IMR-90 (cell line): ENCODE measurements at regions not wholly inside any gene's neighbourhood (a gene's known extent, or its start where the extent isn't known, plus 50 kb on each side); places are given as distances from the start of the nearest gene placed in this dataset.

Experiments
- CEBPB ChIP-seq: IDR thresholded peaks from 2 replicates; pipeline ENCODE4 v1.6.1; 2012; ENCODE audit warnings: low read depth, low read length, improper control_type of control experiment
- MAZ ChIP-seq: IDR thresholded peaks from 2 replicates; pipeline ENCODE4 v1.6.1; 2012; ENCODE audit warnings: low read depth, mild to moderate bottlenecking, low read length, improper control_type of control experiment, moderate library complexity, borderline replicate concordance
- MXI1 ChIP-seq: IDR thresholded peaks from 2 replicates; pipeline ENCODE4 v1.6.1; 2012; ENCODE audit warnings: low read depth, mild to moderate bottlenecking, low read length, moderate library complexity, borderline replicate concordance
- NFE2L2 ChIP-seq: fragments of 150-350 bp; IDR thresholded peaks from 2 replicates; pipeline ENCODE4 v1.6.1; 2016; ENCODE audit warnings: low read depth, mild to moderate bottlenecking, low read length
- POLR2A ChIP-seq: IDR thresholded peaks from 2 replicates; pipeline ENCODE4 v1.6.1; 2012; ENCODE audit warnings: mild to moderate bottlenecking, low read depth, low read length
- RAD21 ChIP-seq: IDR thresholded peaks from 2 replicates; pipeline ENCODE4 v1.6.1; 2012; ENCODE audit warnings: low read length, improper control_type of control experiment
- RFX5 ChIP-seq: IDR thresholded peaks from 2 replicates; pipeline ENCODE4 v1.8.0; 2012; ENCODE audit warnings: low read depth, mild to moderate bottlenecking, low read length, moderate library complexity
- SMC3 ChIP-seq: fragments of 150-350 bp; IDR thresholded peaks from 2 replicates; pipeline ENCODE4 v1.6.1; 2016; ENCODE audit warnings: low read depth, mild to moderate bottlenecking, antibody characterized with exemption, low read length, moderate library complexity
- TF ChIP-seq, protein P1 (sequence below): fragments of 150-350 bp; IDR thresholded peaks from 2 replicates; pipeline ENCODE4 v1.6.1; 2016; ENCODE audit warnings: low read depth, mild to moderate bottlenecking, low read length, moderate library complexity, borderline replicate concordance
- TF ChIP-seq, protein P2 (sequence below): conservative IDR thresholded peaks from 2 replicates; pipeline ENCODE4 v1.5.1; 2012; ENCODE audit warnings: mild to moderate bottlenecking, low read depth, low read length, improper control_type of control experiment
- TF ChIP-seq, protein P3 (sequence below): fragments of 150-350 bp; IDR thresholded peaks from 2 replicates; pipeline ENCODE4 v1.6.1; 2017; ENCODE audit warnings: mild to moderate bottlenecking, antibody characterized with exemption, low read length, low read depth

DNA sequence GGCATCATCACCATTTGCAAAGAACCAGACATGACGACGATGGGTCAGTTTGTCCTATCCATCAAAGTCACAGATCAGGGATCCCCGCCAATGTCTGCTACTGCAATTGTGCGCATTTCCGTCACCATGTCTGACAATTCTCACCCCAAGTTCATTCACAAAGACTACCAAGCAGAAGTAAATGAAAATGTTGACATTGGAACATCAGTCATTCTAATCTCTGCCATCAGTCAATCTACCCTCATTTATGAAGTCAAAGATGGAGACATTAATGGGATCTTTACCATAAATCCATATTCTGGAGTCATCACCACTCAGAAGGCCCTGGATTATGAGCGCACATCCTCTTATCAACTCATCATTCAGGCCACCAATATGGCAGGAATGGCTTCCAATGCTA lies 171.6 kb upstream of the MTNR1B start:
- TF ChIP-seq, protein P1, sequence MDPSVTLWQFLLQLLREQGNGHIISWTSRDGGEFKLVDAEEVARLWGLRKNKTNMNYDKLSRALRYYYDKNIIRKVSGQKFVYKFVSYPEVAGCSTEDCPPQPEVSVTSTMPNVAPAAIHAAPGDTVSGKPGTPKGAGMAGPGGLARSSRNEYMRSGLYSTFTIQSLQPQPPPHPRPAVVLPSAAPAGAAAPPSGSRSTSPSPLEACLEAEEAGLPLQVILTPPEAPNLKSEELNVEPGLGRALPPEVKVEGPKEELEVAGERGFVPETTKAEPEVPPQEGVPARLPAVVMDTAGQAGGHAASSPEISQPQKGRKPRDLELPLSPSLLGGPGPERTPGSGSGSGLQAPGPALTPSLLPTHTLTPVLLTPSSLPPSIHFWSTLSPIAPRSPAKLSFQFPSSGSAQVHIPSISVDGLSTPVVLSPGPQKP = no peak
- TF ChIP-seq, protein P2, sequence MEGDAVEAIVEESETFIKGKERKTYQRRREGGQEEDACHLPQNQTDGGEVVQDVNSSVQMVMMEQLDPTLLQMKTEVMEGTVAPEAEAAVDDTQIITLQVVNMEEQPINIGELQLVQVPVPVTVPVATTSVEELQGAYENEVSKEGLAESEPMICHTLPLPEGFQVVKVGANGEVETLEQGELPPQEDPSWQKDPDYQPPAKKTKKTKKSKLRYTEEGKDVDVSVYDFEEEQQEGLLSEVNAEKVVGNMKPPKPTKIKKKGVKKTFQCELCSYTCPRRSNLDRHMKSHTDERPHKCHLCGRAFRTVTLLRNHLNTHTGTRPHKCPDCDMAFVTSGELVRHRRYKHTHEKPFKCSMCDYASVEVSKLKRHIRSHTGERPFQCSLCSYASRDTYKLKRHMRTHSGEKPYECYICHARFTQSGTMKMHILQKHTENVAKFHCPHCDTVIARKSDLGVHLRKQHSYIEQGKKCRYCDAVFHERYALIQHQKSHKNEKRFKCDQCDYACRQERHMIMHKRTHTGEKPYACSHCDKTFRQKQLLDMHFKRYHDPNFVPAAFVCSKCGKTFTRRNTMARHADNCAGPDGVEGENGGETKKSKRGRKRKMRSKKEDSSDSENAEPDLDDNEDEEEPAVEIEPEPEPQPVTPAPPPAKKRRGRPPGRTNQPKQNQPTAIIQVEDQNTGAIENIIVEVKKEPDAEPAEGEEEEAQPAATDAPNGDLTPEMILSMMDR = no peak
- TF ChIP-seq MXI1 = no peak
- TF ChIP-seq, protein P3, sequence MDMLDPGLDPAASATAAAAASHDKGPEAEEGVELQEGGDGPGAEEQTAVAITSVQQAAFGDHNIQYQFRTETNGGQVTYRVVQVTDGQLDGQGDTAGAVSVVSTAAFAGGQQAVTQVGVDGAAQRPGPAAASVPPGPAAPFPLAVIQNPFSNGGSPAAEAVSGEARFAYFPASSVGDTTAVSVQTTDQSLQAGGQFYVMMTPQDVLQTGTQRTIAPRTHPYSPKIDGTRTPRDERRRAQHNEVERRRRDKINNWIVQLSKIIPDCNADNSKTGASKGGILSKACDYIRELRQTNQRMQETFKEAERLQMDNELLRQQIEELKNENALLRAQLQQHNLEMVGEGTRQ = no peak
- TF ChIP-seq RFX5 = no peak
- no peak for TF ChIP-seq SMC3
- TF ChIP-seq RAD21 = no peak
- no peak for TF ChIP-seq POLR2A
- TF ChIP-seq MAZ = no peak
- no peak for TF ChIP-seq CEBPB
- no peak for TF ChIP-seq NFE2L2
